Neuronal stem cell (in vitro differentiated cells): ENCODE measurements at regions not wholly inside any gene's neighbourhood (a gene's known extent, or its start where the extent isn't known, plus 50 kb on each side); places are given as distances from the start of the nearest gene placed in this dataset.

ENCODE experiments used
- DNase-seq: peaks from one replicate; pipeline ENCODE4 v3.0.0-alpha.2; 2013; ENCODE audit warnings: low spot score
- H2AFZ ChIP-seq: one replicate; pipeline ENCODE4 v1.6.1; 2013; ENCODE audit warnings: mild to moderate bottlenecking, low read length, inconsistent platforms
- H2AK5ac ChIP-seq: 2 replicates; pipeline ENCODE4 v1.6.1; 2013; ENCODE audit warnings: low read depth, mild to moderate bottlenecking, inconsistent platforms, low read length, moderate library complexity, mixed read lengths
- H2BK120ac ChIP-seq: 2 replicates; pipeline ENCODE4 v1.6.1; 2013; ENCODE audit warnings: low read depth, mild to moderate bottlenecking, inconsistent platforms, low read length, moderate library complexity, mixed read lengths
- H2BK12ac ChIP-seq: one replicate; pipeline ENCODE4 v1.6.1; 2013; ENCODE audit warnings: low read length, inconsistent platforms
- H2BK15ac ChIP-seq: 2 replicates; pipeline ENCODE4 v1.6.1; 2013; ENCODE audit warnings: mild to moderate bottlenecking, low read length, inconsistent platforms, mixed read lengths
- H2BK5ac ChIP-seq: one replicate; pipeline ENCODE4 v1.6.1; 2013; ENCODE audit warnings: inconsistent platforms, mild to moderate bottlenecking, low read length, moderate library complexity
- H3K14ac ChIP-seq: one replicate; pipeline ENCODE4 v1.6.1; 2013; ENCODE audit warnings: low read length, inconsistent platforms
- H3K18ac ChIP-seq: 2 replicates; pipeline ENCODE4 v1.6.1; 2013; ENCODE audit warnings: low read length, inconsistent platforms
- H3K23ac ChIP-seq: 2 replicates; pipeline ENCODE4 v1.6.1; 2013; ENCODE audit warnings: low read depth, mild to moderate bottlenecking, mixed read lengths, low read length, inconsistent platforms; ENCODE audit not compliant: poor library complexity
- H3K27ac ChIP-seq: replicated peaks from 3 replicates; pipeline ENCODE4 v1.5.1; 2013; ENCODE audit warnings: low read length, inconsistent platforms
- H3K27me3 ChIP-seq, 3 experiments: 2 replicates each; pipeline ENCODE4 v1.6.1; 2013; ENCODE audit warnings: low read length in 3 of 3, mild to moderate bottlenecking in 2 of 3, inconsistent platforms in 1 of 3, low read depth in 1 of 3, mixed read lengths in 1 of 3, moderate library complexity in 1 of 3; ENCODE audit not compliant: control insufficient read depth in 3 of 3, insufficient read depth in 3 of 3
- H3K36me3 ChIP-seq, 2 donors: replicated peaks in 1 of 2; 2 replicates each; pipeline ENCODE4 v1.6.1; 2013; ENCODE audit warnings: low read length in 2 of 2; ENCODE audit not compliant: control insufficient read depth in 2 of 2, insufficient read depth in 2 of 2
- H3K4ac ChIP-seq: 2 replicates; pipeline ENCODE4 v1.6.1; 2013; ENCODE audit warnings: inconsistent platforms, mild to moderate bottlenecking, low read length, moderate library complexity
- H3K4me1 ChIP-seq, 2 donors: 1 replicate in 1 of 2; 2 replicates in 1 of 2; pipeline ENCODE4 v1.6.1; 2013; ENCODE audit warnings: low read length in 2 of 2, low read depth in 1 of 2; ENCODE audit not compliant: control insufficient read depth in 2 of 2, insufficient read depth in 1 of 2
- H3K4me2 ChIP-seq: one replicate; pipeline ENCODE4 v1.6.1; 2013; ENCODE audit warnings: mild to moderate bottlenecking, low read length, inconsistent platforms; ENCODE audit not compliant: insufficient read depth, poor library complexity, severe bottlenecking
- H3K4me3 ChIP-seq, 2 donors: 2 replicates each; pipeline ENCODE4 v1.5.1; 2013; ENCODE audit warnings: low read length in 2 of 2, mild to moderate bottlenecking in 2 of 2, inconsistent platforms in 1 of 2, moderate library complexity in 1 of 2
- H3K79me1 ChIP-seq: one replicate; pipeline ENCODE4 v1.6.1; 2013; ENCODE audit warnings: low read depth, mild to moderate bottlenecking, inconsistent platforms, low read length, moderate library complexity
- H3K9ac ChIP-seq: one replicate; pipeline ENCODE4 v1.6.1; 2013; ENCODE audit warnings: mild to moderate bottlenecking, low read depth, low read length, inconsistent platforms; ENCODE audit not compliant: poor library complexity
- H3K9me3 ChIP-seq, 2 donors: replicated peaks in 1 of 2; 2 replicates each; pipeline versions ENCODE3 to v1.6.1; 2013; ENCODE audit warnings: low read length in 2 of 2, mild to moderate bottlenecking in 2 of 2, inconsistent platforms in 1 of 2, low read depth in 1 of 2, mixed read lengths in 1 of 2, moderate library complexity in 1 of 2; ENCODE audit not compliant: control insufficient read depth in 2 of 2, insufficient read depth in 1 of 2
- H4K8ac ChIP-seq: one replicate; pipeline ENCODE4 v1.6.1; 2013; ENCODE audit warnings: low read depth, mild to moderate bottlenecking, inconsistent platforms, low read length, moderate library complexity
- H4K91ac ChIP-seq: one replicate; pipeline ENCODE4 v1.6.1; 2013; ENCODE audit warnings: low read length, low read depth, mild to moderate bottlenecking, inconsistent platforms; ENCODE audit not compliant: poor library complexity
- WGBS, 2 donors: extraction: QIAGEN DNeasy Blood & Tissue Kit; methylation state at CpG; one replicate each; pipeline ENCODE4 v1.1.7; 2013; ENCODE audit warnings: missing lambda C conversion rate in 2 of 2, mixed read lengths in 1 of 2; ENCODE audit not compliant: insufficient read length in 2 of 2, insufficient replicate concordance in 1 of 2; ENCODE audit errors: extremely low coverage in 2 of 2; 5-methylcytosine and 5-hydroxymethylcytosine counted together

DNA sequence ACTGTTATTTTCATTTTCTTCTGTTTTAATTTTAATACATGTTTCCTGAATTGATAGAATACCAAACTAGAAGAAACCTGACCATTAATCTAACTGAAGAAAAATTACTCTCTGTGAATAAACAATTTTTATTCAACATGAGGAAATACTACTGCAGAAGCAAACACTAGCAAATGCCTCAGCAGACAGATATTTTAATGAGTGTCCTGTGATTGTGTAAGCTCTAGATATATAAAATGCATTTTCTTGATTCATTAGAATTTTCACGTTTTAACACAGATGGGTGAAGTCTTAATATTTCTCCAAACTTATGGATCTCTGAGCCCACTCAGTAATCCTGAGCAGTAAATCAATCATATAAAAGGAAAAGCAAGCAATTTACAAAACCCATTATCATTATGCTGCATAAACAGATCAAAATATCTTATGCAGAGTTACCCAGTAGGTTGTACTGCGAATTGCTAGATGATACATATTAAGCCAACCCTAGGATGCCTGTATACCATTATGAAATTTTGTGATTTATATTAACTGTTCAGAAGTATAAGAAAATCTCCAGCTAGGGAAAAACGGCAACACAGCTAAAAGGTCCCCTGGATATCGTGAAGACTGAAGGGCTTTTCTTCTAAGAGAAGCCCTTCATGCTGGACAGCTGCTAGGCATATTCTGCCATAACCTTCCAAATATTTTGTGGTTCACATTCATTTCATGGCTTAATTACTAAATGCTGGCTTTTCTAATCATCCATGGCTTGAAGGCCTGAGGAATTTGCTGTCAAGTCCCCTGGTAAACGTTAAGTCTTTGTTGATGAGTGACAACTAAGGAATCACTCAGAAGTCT, 157.7 kb upstream of the TGFBR2 start:
- no peak overlapping the region for H2BK120ac ChIP-seq
- H3K18ac ChIP-seq = no peak overlapping the region
- H4K91ac ChIP-seq = no peak overlapping the region
- DNase-seq = no peak
- H3K4me1 ChIP-seq = no peaks in the 10 kb centered on the region
- no peak overlapping the region for H2AK5ac ChIP-seq
- H3K79me1 ChIP-seq = no peaks in the 10 kb centered on the region
- H3K9me3 ChIP-seq = peaks cover 0 to 7% of the 10 kb centered on the region in 2 donors
- H2AFZ ChIP-seq = peak overlapping the region; percentile 12
- H3K14ac ChIP-seq = no peak overlapping the region
- no peak overlapping the region for H3K4ac ChIP-seq
- H3K27me3 ChIP-seq = no peaks in the 10 kb centered on the region
- H3K36me3 ChIP-seq = no peaks in the 10 kb centered on the region
- H3K4me3 ChIP-seq = no peak overlapping the region
- H3K27ac ChIP-seq = no peak overlapping the region
- H2BK12ac ChIP-seq = no peak overlapping the region
- H4K8ac ChIP-seq = no peak overlapping the region
- no peak overlapping the region for H2BK5ac ChIP-seq
- WGBS, 2 donors = no CpG with 5 or more reads among the region's 5 CpGs
- H2BK15ac ChIP-seq = no peak overlapping the region
- no peak overlapping the region for H3K23ac ChIP-seq
- H3K9ac ChIP-seq = no peak overlapping the region
- H3K4me2 ChIP-seq = no peak overlapping the region

DNA sequence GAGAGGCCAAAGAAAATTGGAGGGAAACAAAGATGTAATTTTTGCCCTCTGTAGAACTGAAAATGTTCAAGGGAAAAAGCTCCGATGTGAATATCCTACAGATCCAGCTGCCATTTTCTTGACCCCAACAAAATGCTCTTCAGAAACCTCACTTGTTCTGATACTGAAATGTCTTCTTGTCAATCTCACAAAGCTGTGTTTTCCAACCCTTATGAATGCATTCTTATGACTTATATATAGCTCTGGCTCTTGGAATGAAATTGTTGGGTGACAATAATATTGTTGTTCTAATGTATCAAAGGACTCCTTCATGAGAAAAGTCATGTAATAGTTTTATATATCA, 157.1 kb upstream of the TGFBR2 start:
- Histone ChIP-seq H3K9ac (no peak overlapping the region), H4K8ac (no peak overlapping the region), H3K36me3 (no peaks in the 10 kb centered on the region), H3K14ac (no peak overlapping the region), H3K27ac (no peak overlapping the region), H2BK5ac (no peak overlapping the region), H3K9me3 (peaks cover 0 to 7% of the 10 kb centered on the region in 2 donors), H2AK5ac (no peak overlapping the region), H2BK12ac (no peak overlapping the region), H2AFZ (peak overlapping the region; percentile 12), H2BK15ac (no peak overlapping the region), H3K79me1 (no peaks in the 10 kb centered on the region), H3K18ac (no peak overlapping the region), H3K4me1 (no peaks in the 10 kb centered on the region), H3K23ac (no peak overlapping the region), H3K27me3 (no peaks in the 10 kb centered on the region), H3K4me2 (no peak overlapping the region), H3K4ac (no peak overlapping the region), H4K91ac (no peak overlapping the region), H3K4me3 (no peak overlapping the region), H2BK120ac (no peak overlapping the region)
- DNase-seq = no peak
- no CpG with 5 or more reads among the region's 1 CpG for WGBS, 2 donors

DNA sequence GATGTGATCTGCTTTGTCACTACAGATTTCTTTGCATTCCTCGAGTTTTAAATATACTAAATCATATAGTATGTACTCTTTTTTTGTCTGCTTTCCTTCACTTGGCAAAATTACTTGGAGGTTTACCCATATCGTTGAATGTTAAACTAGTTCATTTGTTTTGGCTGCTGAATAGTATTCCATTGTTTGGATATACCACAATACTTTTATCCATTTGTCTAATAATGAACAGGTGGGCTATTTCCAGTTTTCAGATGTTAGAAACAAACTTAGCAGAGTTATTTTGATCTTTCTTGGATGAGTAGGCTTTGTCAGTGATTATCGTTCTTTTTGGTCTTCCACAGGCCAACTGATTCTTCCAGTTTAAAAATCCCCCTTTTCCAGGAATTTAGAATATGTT, 154.0 kb upstream of the TGFBR2 start:
- Histone ChIP-seq H2BK12ac (no peak overlapping the region), H3K18ac (no peak overlapping the region), H3K27me3 (no peaks in the 10 kb centered on the region), H3K23ac (no peak overlapping the region), H3K27ac (no peak overlapping the region), H4K91ac (no peak overlapping the region), H3K14ac (no peak overlapping the region), H2AK5ac (no peak overlapping the region), H4K8ac (no peak overlapping the region), H3K4ac (no peak overlapping the region), H3K9me3 (peaks cover 0 to 7% of the 10 kb centered on the region in 2 donors), H3K36me3 (no peaks in the 10 kb centered on the region), H2BK120ac (no peak overlapping the region), H2BK5ac (no peak overlapping the region), H2AFZ (no peak overlapping the region), H3K4me3 (no peak overlapping the region), H3K4me1 (no peaks in the 10 kb centered on the region), H3K9ac (no peak overlapping the region), H2BK15ac (no peak overlapping the region), H3K4me2 (no peak overlapping the region), H3K79me1 (no peaks in the 10 kb centered on the region)
- WGBS, 2 donors = no CpG with 5 or more reads among the region's 3 CpGs
- no peak for DNase-seq

DNA sequence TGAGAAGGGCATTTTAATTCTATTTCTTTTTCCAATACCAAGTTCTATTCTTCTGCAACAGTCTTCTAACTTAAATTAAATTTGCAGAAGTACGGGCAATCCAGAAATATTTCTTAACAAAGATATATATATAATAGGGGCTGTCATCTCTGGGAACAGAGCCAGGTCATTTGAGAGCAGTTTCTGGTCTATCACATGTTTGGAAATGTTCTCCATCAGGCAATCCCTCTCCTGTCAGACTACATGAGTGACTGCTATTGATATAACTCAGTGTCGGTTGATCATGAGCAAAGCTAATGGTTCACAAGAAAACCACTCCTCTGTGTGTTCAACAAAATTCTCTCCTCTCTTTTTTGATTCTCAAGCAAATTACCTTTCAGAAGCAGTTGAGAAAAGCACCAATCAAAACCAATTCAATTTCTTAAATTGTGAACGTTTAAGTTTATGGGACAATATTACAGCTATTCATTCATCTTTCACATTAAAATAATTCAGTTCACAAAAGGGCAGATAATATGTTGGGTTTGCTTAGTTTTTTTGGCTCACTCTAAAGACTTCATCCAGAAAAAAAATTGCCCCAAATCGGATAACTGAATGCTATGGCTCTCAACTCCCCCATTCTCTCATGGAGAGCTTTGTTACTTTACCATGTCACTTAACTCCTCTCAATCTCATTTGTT, 152.9 kb upstream of the TGFBR2 start:
- Histone ChIP-seq H2AK5ac (no peak overlapping the region), H3K18ac (no peak overlapping the region), H2BK15ac (no peak overlapping the region), H4K91ac (no peak overlapping the region), H3K27ac (no peak overlapping the region), H3K4ac (no peak overlapping the region), H3K4me2 (no peak overlapping the region), H3K79me1 (no peaks in the 10 kb centered on the region), H3K9me3 (peaks cover 0 to 7% of the 10 kb centered on the region in 2 donors), H3K27me3 (peaks cover 0 to 4% (median 0%) of the 10 kb centered on the region in 3 experiments), H2AFZ (no peak overlapping the region), H3K14ac (no peak overlapping the region), H4K8ac (no peak overlapping the region), H3K4me1 (no peaks in the 10 kb centered on the region), H2BK5ac (no peak overlapping the region), H2BK120ac (no peak overlapping the region), H3K9ac (no peak overlapping the region), H3K36me3 (no peaks in the 10 kb centered on the region), H3K4me3 (no peak overlapping the region), H3K23ac (no peak overlapping the region), H2BK12ac (no peak overlapping the region)
- no peak for DNase-seq
- no CpG with 5 or more reads among the region's 4 CpGs for WGBS, 2 donors
